Peyer's patch (tissue), 4 donors: ENCODE measurements at regions not wholly inside any gene's neighbourhood (a gene's known extent, or its start where the extent isn't known, plus 50 kb on each side); places are given as distances from the start of the nearest gene placed in this dataset.

Source experiments
- POLR2A ChIP-seq, 2 donors: fragments of 450-650 bp; IDR thresholded peaks; one replicate each; pipeline ENCODE4 v1.5.1; 2017; ENCODE audit warnings: antibody characterized with exemption in 2 of 2, mild to moderate bottlenecking in 2 of 2, moderate library complexity in 2 of 2
- TF ChIP-seq, protein P1 (sequence below), 6 experiments: fragments of 450-650 bp in 4 of 6; fragments of 200-600 bp in 2 of 6; sonication (generic) in 1 of 6; IDR thresholded peaks; one replicate each; pipeline ENCODE4 v1.5.1; 2017 to 2019; ENCODE audit warnings: antibody characterized with exemption in 6 of 6, mild to moderate bottlenecking in 3 of 6, moderate library complexity in 1 of 6

- TF ChIP-seq POLR2A (IDR thresholded peaks at IDR 0.05) = no peak
- TF ChIP-seq, protein P1, sequence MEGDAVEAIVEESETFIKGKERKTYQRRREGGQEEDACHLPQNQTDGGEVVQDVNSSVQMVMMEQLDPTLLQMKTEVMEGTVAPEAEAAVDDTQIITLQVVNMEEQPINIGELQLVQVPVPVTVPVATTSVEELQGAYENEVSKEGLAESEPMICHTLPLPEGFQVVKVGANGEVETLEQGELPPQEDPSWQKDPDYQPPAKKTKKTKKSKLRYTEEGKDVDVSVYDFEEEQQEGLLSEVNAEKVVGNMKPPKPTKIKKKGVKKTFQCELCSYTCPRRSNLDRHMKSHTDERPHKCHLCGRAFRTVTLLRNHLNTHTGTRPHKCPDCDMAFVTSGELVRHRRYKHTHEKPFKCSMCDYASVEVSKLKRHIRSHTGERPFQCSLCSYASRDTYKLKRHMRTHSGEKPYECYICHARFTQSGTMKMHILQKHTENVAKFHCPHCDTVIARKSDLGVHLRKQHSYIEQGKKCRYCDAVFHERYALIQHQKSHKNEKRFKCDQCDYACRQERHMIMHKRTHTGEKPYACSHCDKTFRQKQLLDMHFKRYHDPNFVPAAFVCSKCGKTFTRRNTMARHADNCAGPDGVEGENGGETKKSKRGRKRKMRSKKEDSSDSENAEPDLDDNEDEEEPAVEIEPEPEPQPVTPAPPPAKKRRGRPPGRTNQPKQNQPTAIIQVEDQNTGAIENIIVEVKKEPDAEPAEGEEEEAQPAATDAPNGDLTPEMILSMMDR (IDR thresholded peaks at IDR 0.05) = no peak
Observed at GRCh38 chr1:87263785-87264184, 64.9 kb upstream of the LMO4 start.
